Fibroblast of skin of right biceps (primary cell): ENCODE measurements at regions not wholly inside any gene's neighbourhood (a gene's known extent, or its start where the extent isn't known, plus 50 kb on each side); places are given as distances from the start of the nearest gene placed in this dataset.
"Not testable (repeated sequence)": the region's sequence is repeated elsewhere in the genome, so short reads cannot be mapped to it uniquely, and the experiment has no call there.

Experiments
- DNase-seq: peaks from one replicate; pipeline ENCODE4 v3.0.0-alpha.2; 2013

DNA sequence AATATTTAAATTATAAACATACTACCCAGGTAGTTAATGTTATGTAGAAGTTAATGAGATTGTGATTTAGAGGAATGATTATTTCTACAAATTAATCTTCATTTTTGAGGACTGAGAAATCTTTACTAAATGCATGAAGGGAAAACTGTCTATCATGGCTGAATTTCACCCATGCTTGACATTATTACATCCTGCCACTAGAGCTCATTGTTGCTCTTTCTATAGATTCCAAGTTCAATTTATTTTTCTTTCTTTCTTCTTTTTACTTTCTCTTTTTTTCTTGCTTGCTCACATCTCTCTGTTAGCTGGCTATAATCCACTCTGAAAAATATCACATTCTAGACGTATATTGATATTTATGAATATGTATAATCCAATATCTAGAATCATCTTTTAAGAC lies 505.0 kb upstream of the KLHL1 start:
- no peak for DNase-seq

DNA sequence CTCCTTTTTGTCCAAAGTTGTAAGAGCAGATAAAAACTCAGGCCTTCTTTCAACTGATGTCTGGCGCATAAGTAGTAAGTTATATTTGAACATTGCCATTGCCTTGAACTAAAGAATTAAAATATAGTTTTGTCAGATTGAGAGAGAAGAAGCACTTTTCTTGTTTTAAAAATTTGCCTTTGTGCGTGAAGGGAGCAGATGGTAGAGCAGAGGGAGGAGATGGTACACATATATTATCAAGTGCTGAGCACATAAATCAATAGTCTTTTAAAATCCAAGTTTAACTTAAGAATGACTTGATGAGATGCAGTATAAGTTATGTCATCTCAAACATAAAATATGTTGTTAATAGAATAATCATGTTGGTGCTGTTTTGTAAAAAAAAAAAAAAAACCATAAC lies 504.6 kb upstream of the KLHL1 start:
- DNase-seq: no peak

DNA sequence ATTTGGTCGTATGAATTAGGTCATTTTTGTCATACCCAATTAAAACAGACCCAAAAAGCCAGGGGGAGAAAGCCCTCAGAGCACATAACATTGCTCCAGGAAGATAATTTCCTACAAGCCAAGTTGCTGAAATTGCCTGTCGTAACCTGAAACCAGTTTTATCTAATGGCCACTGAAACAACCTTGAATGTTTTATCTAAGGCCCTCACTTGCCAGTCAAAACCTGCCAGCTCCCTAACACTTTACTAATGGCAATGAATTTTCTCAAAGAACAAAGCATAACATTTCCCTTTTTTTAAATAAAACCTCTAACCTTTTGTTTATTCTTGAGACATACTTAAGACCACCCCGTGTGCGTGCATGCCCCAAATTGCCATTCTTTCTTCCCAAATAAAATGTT lies 496.2 kb upstream of the KLHL1 start:
- no peak for DNase-seq

DNA sequence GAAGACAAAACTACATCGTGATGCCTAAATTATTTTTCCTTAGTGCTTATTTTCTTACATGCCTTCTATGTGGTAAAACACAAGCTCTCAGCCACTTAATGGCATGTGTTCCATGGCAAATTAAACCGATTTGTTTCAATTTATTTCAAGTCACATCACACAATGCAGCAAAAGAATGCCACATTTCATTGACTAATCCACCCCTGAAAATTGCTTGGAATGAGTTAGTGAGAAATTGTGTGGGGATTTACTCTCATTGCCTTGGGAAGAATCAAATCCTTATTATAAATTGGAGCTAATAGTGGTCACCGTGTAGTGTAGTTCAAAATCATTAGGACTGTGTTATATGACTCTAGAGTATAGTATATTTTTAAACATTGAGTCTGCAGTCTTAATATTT lies 485.5 kb upstream of the KLHL1 start:
- DNase-seq: no peak

DNA sequence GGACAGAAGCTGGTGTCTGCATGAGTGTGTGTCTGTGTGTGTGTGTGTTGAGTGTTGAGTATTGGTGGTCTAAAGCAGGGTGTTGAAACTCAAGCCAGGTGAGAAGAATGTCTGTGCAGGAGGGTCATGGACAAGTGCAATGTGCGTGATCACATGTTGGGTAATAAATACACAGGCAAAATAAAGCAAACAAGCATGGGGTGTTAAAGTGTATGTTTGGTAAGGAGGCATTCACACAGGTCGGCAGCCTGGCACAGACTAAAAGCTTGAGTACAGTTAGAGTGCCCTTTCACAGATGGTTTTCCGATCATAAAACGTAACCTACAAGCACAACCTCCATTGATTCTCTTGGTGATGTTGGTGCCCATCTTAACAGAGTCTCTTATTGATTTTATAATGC lies 476.9 kb upstream of the KLHL1 start:
- no peak for DNase-seq

DNA sequence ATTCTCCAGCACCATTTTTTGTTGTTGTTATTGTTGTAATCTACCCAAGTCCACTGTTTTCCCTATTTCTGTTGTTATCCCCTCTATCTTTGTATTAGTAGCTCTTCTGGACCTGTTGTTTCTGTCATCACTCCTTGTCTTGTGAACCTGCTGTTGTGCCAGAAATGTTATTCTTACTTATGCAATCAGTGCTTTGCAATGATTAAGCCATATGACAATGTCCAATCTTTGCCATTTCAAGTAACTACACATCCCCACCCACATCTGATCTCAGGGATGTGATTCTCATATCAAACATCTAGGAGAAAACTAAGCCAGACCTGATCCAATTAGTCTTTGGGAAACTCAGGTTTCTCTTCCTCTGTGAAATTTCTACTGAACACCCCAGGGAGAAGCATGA lies 472.6 kb upstream of the KLHL1 start:
- no peak for DNase-seq

DNA sequence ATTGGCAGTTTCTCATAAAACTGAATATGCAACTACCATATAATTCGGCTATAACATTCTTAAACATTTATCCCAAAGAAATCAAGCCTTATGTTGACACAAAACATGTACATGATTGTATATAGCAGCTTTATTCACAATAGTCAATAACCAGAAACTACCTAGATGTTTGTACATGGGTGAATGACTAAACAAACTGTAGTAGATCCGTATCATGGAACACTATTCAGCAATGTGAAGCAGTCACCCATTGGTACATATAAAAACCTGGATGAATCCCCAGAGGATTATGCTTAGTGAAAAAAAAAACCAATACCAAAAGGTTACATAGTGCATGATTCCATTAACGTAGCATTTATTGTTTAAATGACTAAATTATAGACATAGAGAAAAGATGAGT lies 471.7 kb upstream of the KLHL1 start:
- no peak for DNase-seq

DNA sequence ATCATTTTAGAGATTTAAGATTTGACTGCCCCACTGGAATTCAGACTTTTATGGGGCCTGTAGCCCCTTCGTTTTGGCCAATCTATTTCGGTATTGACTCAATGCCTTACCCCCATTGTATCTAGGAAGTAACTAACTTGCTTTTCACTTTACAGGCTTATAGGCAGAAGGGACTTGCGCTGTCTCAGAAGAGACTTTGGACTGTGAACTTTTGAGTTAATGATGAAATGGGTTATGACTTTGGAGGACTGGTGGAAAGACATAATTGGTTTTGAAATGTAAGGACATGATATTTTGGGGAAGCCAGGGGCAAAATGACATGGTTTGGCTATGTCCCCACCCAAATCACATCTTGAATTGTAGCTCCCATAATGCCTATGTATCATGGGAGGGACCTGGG lies 463.0 kb upstream of the KLHL1 start:
- no peak for DNase-seq

DNA sequence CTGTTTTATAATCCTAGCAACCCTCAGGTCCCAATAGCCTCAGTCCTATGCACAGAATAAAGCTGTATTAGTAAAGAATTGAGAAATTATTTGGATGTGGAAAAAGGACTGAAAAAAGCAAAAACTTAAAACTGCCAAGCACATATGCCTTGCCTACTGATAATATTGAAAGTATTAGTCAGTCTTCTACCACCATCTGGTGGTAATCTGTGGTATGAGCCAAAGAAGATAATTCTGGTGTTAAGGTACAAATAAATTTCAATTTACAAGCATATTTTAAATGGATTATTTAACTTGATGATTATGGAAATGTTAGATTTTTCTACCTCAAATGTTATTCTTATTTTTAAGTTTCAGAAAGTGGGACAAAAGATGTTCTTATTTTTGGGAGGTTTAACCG lies 460.3 kb upstream of the KLHL1 start:
- peak; percentile 16 for DNase-seq

DNA sequence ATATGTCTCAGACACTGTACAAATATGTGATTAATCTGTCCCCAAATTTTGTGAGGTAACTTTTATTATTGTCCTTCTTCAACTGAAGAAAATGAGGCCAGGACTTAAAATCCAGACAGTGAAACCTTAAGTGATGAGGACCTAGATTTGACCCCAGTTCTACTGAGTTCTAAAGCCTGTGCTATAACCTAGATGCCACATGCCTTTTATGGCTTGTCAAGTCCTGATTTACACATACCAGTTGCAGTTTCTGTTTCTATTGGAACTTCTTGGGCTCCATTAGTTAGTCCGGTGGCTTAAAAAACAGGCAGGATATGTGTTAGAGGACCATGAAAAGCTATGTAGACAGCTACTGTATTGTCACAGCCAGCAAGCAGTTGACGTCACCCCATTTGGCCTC lies 436.5 kb upstream of the KLHL1 start:
- DNase-seq: no peak

DNA sequence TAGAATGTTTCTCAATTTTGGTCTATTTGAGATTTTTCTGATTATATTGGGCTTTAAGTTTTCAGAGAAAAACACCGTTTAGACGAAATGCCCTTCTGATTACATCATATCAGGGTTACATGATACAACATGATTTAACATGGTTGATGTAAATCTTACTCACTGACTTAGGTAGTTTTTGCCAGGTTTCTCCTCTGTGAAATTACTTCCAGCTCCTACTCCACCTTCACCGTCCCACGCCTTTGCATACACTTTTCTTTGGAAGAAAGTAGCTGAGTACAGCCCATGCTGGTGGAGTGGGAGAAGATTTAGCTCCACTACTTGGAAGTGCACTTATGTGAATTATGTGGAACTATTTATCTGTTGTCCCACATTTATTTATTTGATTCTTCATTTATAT lies 433.2 kb upstream of the KLHL1 start:
- DNase-seq: no peak

DNA sequence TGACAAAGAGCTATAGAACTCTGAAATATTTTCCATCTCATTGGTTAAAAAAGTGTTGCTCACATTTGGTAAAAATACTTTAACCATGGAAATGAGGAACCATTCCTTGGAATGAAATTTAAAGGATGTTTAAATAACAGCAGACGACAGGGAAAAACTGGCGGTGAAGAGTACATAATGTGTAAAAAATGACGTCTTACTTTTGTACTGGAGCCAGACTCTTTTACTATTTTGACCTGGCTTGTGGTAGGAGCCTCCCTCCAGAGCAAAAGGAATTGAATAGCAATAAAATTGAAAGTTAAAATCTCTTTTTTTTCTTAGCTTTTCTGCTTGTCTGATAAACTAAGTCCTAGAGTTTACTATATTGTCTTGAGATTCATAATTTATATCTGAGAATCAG lies 426.2 kb upstream of the KLHL1 start:
- no peak for DNase-seq

DNA sequence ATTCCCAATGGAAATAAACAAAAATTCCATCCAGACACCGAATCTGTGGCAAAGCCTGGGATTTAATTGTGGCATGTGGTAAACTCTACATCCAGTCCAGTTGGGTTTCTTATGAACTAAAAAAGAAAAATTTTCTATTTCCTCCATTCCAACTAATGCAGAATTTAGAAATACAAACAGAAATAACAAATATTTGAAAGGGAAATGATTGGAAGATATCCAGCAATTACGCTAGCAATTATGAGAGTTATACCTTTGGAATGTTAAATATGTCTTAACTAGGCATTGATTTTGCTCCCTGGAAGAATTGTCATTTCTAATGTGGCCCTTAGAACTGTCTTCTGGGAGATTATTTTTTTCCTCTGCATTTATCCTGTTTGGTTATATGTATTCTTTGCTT lies 421.4 kb upstream of the KLHL1 start:
- no peak for DNase-seq

DNA sequence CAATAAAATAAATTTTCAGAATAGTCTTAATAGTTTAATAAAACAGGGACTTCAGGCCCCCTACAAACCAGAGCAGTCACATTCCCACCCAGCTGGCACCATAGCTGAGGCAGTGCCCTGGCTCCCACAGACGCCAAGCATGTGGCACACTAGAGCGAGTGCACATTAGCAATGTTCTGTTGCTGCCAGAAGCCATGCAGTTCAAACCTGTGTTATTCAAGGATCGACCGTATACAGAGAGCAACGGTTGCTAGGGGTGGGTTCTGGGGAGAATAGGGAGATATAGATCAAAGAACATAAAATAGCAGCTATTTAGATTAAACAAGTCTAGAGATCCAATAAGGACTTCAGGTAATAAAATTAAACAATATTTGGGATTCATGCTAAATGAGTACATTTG lies 419.3 kb upstream of the KLHL1 start:
- no peak for DNase-seq

DNA sequence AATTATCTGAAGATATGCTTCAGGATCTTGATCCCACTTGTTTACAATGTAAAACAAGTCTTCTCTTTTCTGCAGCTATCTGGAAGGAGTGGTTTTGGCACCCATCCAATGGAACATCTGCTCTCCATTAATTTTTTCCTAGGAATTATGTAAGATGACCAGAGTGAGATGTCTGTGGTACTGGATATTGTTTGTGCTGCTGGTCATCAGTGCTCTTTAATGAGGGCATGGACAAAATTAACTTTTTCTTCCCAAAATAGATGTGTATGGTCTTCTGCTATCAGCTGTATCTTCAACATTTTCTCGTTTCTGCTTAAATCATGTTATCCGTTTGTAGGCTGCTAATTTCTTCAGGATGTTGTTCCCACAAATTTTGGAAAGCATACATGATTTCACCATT lies 415.4 kb upstream of the KLHL1 start:
- DNase-seq: no peak

DNA sequence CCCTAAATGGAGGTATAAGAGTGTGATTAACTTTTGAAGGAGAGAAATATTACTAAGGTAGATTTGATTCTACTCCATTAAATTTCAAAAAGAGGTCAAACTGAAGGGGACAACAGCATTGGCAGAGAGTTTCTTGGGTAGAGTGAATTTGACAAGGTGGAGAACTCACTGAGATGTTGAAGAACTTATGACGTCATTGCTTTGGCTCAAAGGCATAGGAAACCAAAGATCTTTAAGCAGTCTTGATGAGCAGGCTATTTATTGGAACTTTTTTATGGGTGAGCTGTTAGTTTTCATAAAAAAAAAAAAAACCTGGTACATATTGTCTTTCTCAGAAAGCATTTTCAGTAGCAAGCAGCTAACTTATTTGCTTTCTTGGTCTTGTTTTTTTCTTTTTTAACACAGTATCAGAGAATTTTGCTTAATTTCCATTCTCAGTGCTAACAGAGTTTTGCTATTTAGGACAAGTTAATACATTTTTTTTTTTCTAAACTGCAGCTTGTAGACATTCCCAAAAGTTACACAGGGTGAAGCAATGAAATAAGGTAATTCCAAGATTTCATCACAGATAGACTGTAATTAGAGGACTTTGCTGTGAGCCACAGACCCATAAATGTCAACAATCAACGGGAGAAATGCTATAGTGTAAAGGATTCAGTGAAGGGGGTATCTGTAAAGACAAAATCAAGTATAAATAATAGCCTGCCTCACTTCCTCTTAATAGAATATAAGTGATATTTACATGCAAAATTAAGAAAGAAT lies 412.2 kb upstream of the KLHL1 start:
- no peak for DNase-seq

DNA sequence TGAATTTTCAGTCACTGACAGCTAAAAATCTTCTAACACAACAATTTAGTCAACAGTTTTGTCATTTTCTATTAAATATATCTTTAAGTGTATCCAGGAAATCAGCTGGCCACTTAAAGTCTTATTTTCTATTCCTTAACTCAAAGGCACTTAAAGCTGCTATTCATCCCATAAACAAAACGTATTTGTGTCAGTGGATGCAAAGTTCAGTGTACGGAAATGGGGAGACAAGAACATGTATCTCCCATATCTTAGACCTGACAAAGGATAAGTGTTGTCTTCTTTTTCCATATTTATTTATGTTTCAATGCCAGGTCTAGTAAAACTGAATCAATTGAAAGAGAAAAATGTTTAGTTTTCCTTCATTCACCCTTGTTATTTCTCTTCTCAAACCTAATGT lies 409.8 kb upstream of the KLHL1 start:
- no peak for DNase-seq

DNA sequence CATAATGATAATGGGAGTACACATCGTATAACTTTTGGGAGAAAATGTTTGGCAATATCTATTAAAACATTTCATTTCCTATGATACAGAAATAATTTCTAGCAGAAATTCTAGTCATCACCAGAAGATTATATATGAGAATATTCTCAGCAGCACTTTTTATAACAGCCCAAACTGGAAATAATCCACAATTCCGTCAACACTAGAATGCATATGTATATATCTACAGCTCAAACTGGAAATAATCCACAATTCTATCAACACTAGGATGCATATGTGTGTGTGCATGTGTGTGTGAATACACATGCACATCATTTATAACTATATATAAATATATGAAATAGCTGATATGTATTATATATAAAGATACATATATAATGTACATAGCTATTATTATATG lies 408.0 kb upstream of the KLHL1 start:
- DNase-seq: no peak

DNA sequence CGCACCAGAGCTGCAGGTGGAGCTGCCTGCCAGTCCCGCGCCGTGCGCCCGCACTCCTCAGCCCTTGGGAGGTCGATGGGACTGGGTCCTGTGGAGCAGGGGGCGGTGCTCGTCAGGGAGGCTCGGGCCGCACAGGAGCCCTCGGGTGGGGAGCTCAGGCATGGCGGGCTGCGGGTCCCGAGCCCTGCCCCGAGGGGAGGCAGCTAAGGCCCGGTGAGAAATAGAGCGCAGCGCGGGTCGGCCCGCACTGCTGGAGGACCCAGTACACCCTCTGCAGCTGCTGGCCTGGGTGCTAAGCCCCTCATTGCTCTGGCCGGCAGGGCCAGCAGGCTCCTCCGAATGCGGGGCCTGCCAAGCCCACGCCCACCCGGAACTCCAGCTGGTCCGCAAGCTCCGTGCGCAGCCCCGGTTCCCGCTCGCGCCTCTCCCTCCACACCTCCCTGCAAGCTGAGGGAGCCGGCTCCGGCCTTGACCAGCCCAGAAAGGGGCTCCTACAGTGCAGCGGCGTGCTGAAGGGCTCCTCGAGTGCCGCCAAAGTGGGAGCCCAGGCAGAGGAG lies 403.7 kb upstream of the KLHL1 start:
- not testable (repeated sequence) for DNase-seq

DNA sequence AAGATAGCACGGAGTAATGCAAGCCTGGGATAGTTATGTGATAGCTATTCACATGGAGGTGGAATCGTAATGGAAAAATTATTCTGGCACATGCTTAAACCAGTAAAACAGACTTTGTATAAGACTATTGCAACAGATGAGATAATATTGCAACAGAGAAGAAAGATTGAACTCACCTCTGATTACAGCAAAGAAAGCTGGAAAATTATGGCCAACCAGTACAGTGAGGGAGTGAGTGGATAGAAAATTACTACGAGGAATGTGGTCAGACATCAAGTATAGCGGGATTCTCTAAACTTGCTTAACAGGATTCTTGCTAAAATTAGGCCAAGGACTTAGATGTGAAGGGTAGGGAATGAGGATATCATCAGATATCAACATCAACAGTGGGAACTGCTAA lies 397.6 kb upstream of the KLHL1 start:
- no peak for DNase-seq

DNA sequence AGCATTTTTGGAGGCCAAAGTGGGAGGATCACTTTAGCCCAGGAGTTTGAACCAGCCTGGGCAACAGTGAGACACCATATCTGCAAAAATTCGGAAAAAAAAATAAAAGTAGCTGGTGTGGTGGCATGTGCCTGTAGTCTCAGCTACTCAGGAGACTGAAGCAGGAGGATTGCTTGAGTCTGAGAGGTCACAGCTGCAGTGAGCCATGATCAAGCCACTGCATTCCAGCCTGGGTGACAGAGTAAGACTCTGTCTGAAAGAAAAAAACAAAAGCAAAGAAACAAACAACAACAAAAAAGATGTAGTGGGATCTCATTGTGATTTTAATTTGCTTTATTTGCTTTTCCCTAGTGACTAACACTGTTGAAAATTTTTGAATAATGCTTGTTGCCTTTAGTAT lies 394.7 kb upstream of the KLHL1 start:
- no peak for DNase-seq

DNA sequence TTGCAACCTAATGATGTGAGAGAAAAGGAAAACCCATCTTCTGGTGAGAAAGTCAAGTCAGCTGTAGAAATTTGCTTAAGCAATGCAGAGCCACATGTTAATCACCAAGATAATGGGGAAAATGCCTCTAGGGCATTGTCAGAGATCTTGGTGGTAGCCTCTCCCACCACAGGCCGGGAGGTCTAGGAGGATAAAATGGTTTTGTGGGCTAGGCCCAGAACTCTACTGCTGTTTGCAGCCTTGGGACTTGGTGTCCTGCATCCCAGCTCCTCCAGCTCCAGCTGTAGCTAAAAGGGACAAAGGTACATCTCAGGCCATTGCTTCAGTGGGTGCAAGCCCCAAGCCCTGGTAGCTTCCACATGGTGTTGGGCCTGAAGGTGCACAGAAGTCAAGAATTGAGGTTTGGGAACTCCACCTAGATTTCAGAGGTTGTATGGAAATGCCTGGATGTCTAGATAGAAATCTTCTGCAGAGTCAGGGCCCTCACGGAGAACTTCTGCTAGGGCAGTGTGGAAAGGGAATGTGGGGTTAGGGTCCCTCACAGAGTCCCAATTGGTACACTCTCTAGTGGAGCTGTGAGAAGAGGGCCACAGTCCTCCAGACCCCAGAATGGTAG lies 382.2 kb upstream of the KLHL1 start:
- DNase-seq: no peak

DNA sequence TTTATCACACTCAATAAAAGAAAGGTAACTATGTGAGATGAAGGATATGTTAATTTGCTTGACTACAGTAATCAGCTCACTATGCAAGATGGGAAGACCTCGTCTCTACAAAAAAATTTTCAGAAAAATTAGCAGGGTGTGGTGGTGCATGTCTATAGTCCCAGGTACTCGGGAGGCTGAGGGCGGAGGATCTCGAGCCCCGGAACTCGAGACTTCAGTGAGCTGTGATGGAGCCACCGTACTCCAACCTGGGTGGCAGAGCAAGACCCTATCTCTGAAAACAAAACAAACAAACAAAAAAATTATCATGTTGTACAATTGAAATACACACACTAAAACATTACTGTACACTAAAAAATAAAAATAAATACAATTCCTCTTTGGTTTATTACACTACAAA lies 376.7 kb upstream of the KLHL1 start:
- DNase-seq: no peak

DNA sequence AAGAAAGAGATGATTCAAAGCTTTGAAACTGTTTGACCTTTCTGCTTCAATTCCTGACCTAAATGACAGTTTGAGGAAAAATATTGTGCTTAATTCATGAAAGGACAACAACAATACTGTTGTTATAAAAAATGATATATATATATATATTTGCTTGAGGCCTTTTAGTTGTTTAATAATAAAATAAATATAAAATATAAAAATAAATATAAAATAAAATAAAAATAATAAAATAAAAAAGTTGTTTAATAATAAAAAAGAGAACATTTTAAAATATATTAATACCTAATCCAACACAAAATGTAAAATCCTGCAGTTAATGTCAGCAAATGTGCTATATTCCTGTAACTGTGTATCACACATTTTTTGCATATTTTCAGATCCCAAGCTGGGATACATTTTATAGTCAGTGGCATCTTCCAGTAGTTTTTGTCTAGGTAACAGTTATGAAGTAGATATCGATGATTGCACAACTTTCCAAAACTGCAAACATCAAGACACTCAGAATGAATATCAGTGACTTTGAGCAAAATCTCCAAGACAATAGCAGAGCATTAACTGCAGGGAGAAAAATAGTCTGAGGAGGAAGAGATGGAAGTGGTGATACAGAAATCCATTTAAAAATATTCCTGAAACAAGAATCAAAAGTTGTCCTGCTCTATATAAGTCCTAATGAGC lies 375.5 kb upstream of the KLHL1 start:
- no peak for DNase-seq
